ENCODE measurements at regions not wholly inside any gene's neighbourhood (a gene's known extent, or its start where the extent isn't known, plus 50 kb on each side); places are given as distances from the start of the nearest gene placed in this dataset.
"Not testable (repeated sequence)": the region's sequence is repeated elsewhere in the genome, so short reads cannot be mapped to it uniquely, and the experiment has no call there.

DNA sequence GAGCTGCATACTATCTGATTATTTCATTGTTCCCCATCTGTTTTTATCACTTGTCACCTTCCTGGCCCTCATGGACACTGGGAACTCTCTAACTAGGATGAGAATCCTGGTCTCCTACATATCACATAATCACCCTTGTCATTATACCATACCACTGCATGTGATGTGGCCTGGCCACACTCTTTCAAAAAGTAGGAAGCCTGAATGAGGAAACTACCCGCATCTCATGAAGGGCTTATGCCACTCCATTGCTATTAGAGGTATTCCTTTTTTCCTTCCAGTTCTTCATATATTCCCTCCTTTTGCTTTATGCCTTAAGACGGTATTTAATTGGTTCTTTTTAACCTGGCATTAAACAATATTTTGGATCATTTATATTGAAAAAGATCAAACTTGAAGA, 1341.4 kb upstream of the NUDT12 start:
- DNase-seq: no peak
- in situ Hi-C loops (cut with HindIII; ENCODE audit: low pct_ligation_motif_present, low pct_unique_long_range_greater_than_20kb, low sequenced_read_pairs): no loop called here

DNA sequence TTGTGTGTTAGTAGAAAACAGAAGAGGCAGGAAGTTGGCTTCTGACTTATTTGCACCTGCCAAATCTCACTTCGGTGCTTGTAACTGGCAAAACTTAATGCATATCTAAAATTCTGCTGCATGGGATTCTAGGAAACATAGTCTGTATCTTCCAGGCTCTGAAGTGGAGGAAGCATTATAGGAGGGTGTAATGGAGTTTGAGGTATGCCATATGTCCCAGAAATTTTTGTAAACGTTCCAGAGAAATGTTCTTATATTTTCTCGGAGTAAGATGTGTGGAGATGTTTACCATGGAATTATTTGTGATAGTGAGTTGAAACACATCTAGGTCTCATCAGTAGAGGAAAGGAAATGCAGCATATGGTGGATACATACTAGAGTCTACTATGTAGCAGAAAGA, 1329.0 kb upstream of the NUDT12 start:
- DNase-seq: no peak
- in situ Hi-C loops (cut with HindIII; ENCODE audit: low pct_ligation_motif_present, low pct_unique_long_range_greater_than_20kb, low sequenced_read_pairs): no loop called here

DNA sequence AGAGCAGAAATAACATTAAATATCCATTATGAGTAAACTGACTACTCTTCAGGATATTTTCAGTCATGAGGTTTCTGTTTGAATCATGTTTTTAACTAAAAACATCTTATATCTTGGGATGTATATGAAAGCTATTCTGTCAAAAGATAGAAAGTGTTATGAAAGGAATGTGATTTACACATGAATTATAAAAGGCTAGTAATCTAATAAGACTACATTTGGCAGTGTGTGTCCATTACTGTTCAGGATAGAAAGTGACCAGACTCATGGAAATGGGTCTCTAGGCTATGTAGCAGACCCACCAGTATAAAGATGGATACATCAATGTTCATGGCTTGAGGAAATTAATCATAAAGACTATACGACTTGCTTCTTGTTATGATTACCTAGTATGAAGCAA, 1328.2 kb upstream of the NUDT12 start:
- in situ Hi-C loops (cut with HindIII; ENCODE audit: low pct_ligation_motif_present, low pct_unique_long_range_greater_than_20kb, low sequenced_read_pairs): no loop called here
- no peak for DNase-seq

DNA sequence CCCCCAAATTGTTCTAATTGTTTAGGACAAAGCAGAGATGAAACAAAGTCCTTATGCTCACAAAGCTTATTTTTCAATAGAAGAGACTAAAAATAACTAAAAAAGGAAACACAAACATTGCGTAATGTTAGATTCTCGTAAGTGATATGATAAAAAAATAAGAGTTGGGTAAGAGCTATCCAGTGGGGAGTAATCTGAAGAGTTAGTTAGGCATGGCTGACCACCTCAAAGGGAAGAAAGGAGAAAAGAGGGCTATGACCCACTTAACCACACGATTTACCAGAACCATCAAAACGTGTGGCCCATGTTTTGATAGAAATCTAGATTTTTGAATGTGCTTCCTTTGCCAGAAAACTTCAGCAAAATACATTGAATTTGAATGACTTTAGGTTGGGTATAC, 1296.8 kb upstream of the NUDT12 start:
- DNase-seq: no peak

DNA sequence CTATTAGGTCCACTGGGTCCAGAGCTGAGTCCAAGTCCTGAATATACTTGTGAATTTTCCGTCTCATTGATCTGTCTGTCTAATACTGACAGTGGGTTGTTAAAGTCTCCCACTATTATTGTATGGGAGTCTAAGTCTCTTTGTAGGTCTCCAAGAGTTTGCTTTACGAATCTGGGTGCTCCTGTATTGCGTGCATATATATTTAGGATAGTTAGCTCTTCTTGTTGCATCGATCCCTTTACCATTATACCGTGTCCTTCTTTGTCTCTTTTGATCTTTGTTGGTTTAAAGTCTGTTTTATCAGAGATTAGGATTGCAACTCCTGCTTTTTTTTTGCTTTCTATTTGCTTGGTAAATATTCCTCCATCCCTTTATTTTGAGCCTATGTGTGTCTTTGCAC, 1289.5 kb upstream of the NUDT12 start:
- in situ Hi-C loops (cut with HindIII; ENCODE audit: low pct_ligation_motif_present, low pct_unique_long_range_greater_than_20kb, low sequenced_read_pairs); DNase-seq: not testable (repeated sequence)

More for the DNA sequence above, 1296.8 kb upstream of the NUDT12 start:
- in situ Hi-C loops (cut with HindIII; ENCODE audit: low pct_ligation_motif_present, low pct_unique_long_range_greater_than_20kb, low sequenced_read_pairs): no loop called here

DNA sequence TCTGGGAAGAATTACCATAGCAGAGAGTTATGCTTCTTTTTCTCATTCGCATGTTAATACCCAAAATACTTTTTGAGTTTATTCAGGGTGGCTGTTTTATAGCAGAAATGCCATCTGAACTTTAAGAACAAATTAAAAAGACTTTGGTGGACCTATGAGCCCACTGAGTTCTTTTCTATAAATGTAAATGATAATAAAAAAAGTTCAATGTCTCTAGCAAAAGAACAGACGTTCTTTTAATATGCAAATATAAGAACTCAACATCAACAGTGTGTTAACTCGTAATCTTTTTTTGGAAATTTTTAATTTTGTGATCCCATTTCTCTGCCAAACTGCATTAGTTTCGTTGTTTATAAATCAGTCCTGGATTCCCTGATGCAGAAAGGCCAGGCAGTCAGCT, 1283.0 kb upstream of the NUDT12 start:
- no peak for DNase-seq
- in situ Hi-C loops (cut with HindIII; ENCODE audit: low pct_ligation_motif_present, low pct_unique_long_range_greater_than_20kb, low sequenced_read_pairs): no loop called here

DNA sequence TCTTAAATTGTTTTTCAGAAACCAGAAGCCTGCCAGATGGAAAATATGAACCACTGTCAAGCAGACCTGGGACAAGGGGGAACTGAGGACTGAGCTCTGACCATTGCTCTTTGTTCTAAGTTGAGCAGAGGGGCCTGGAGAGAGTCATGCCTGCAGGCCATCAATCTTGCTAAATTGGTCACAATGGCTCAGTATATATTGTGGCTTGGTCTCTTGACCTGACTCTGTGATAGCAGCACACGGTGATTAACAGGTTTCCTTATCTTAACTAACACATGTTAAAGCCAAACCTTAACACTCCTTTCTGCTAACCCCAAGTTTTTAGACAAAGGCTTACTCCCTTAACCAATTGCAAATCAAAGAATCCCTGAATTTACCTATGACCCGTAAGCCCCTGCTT, 1281.2 kb upstream of the NUDT12 start:
- in situ Hi-C loops (cut with HindIII; ENCODE audit: low pct_ligation_motif_present, low pct_unique_long_range_greater_than_20kb, low sequenced_read_pairs): no loop called here
- no peak for DNase-seq

DNA sequence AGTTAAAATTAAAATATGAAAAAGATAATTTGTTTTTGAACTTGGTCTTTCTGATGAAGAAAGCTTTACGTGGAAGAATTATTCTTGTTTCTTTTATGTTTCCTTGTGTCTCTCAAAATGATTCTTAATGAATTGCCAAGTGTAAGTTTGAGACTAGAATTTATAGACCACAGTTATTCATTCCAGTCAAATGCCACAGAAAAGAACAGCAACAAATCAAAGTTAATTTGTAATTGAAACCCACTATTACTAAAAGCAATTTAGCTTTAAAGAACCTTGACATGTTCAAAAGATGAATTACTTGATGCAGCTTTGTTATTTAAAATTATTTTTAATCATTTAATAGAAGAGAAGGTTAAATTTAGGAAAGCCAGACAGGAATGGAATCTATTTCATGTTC, 1277.7 kb upstream of the NUDT12 start:
- in situ Hi-C loops (cut with HindIII; ENCODE audit: low pct_ligation_motif_present, low pct_unique_long_range_greater_than_20kb, low sequenced_read_pairs): no loop called here

DNA sequence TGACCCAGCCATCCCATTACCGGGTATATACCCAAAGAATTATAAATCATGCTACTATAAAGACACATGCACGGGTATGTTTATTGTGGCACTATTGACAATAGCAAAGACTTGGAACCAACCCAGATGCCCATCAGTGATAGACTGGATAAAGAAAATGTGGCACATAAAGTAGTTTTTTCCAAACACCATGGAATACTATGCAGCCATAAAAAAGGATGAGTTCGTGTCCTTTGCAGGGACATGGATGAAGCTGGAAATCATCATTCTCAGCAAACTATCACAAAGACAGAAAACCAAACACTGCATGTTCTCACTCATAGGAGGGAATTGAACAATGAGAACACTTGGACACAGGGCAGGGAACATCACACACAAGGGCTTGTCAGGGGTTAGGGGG, 1268.9 kb upstream of the NUDT12 start:
- in situ Hi-C loops (cut with HindIII; ENCODE audit: low pct_ligation_motif_present, low pct_unique_long_range_greater_than_20kb, low sequenced_read_pairs); DNase-seq: not testable (repeated sequence)

More for the DNA sequence above, 1277.7 kb upstream of the NUDT12 start:
- DNase-seq: no peak

DNA sequence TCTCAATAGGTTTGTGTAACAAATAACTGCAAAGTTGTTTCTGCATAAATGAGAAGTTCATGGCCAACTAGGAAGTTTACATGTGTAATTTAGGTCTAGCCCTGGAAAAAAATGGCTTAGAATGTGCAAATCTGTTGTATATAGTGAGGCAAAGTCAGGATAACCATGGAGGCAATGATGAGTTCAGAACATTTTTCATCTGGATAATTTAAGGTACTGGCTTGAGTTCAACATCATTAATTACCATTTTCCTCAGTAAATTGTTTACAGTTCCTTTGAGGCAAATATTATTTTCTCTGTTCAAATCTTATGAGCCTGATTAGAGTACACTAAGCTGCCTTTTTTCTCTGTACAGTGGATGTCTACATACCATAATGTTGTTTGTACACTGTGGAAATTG, 1259.0 kb upstream of the NUDT12 start:
- in situ Hi-C loops (cut with HindIII; ENCODE audit: low pct_ligation_motif_present, low pct_unique_long_range_greater_than_20kb, low sequenced_read_pairs): no loop called here
- no peak for DNase-seq

DNA sequence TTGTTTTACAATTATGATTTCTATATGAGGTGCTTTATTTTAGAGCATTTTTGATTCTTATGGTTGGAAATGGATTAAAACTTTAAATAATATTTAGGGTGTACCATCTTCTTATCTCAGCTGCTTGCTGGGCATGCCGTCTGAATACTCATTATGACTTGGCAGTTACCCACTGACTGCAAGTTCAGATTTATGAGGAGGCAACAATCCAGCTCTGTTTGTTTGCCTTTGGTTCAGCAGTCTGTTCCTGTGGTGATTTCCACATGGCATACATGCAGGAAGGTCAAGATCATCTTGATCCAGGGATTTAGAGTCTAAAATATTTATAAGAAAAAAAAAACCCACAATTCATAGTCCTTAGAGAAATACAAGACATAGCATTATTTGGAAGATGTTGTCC, 1254.5 kb upstream of the NUDT12 start:
- in situ Hi-C loops (cut with HindIII; ENCODE audit: low pct_ligation_motif_present, low pct_unique_long_range_greater_than_20kb, low sequenced_read_pairs): no loop called here
- no peak for DNase-seq

DNA sequence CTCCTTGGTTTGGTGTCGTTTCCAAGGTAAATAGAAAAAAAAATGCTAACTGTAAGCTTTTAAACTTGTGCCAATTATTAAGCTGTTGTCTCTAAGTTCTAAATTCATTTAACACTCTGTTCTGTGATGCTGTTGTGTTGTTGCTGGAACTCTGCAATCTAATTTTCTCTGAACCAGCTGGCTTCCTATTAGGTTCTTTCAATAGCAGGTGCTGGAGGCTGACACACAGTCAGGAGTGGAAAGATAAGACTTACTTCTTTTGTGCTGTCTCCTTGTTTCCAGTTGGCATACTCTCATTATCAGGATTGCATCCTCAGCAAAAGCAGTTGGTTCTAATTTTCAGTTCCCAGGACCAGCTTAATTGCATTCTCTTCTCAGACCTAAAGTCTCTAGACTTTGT, 1252.6 kb upstream of the NUDT12 start:
- in situ Hi-C loops (cut with HindIII; ENCODE audit: low pct_ligation_motif_present, low pct_unique_long_range_greater_than_20kb, low sequenced_read_pairs): no loop called here
- DNase-seq: no peak

DNA sequence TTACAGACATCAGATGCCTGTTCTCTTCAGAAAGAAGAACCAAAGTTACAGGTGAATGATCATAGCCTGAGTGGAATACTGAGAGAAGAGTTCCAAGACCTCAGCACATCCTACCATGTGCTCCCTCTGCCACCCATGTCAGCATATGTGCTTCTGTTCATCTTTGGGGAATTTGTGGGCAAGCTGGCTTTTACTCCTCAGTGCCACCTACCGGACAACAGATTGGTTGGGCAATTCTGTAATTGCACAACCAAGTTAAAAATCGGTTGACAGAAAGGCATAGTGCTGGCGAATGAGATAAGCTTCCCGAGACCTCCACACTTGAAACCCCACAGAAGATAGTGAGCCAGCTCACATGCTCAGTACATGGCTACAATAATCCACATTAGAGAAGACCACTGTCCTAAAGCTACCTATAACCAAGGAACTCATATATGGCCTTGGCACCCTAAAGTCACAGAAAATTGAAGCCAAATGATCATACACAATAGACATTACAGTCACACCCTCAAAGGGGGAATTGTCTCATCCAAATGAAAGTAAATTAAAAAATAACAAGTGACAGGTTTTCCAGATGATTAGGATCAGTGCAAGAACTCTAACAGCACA, 1238.0 kb upstream of the NUDT12 start:
- in situ Hi-C loops (cut with HindIII; ENCODE audit: low pct_ligation_motif_present, low pct_unique_long_range_greater_than_20kb, low sequenced_read_pairs): no loop called here

DNA sequence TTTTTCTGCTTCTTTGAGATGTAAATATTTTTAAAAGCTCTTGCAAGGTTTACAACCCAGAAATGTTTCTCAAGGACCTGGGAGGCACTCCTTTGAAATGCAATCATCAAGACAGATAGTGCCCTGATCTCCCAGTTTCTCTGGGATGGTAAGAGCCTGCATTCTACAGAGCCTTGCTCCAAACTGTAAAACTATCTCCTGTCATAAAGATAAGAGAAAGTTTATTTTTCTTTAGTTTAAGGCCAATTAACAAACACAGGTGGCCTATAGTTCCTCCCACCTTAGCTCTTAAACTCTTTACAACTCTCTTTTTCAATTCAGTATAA, 1231.1 kb upstream of the NUDT12 start:
- DNase-seq: no peak
- in situ Hi-C loops (cut with HindIII; ENCODE audit: low pct_ligation_motif_present, low pct_unique_long_range_greater_than_20kb, low sequenced_read_pairs): no loop called here

More for the DNA sequence above, 1238.0 kb upstream of the NUDT12 start:
- peak; percentile 6 for DNase-seq

DNA sequence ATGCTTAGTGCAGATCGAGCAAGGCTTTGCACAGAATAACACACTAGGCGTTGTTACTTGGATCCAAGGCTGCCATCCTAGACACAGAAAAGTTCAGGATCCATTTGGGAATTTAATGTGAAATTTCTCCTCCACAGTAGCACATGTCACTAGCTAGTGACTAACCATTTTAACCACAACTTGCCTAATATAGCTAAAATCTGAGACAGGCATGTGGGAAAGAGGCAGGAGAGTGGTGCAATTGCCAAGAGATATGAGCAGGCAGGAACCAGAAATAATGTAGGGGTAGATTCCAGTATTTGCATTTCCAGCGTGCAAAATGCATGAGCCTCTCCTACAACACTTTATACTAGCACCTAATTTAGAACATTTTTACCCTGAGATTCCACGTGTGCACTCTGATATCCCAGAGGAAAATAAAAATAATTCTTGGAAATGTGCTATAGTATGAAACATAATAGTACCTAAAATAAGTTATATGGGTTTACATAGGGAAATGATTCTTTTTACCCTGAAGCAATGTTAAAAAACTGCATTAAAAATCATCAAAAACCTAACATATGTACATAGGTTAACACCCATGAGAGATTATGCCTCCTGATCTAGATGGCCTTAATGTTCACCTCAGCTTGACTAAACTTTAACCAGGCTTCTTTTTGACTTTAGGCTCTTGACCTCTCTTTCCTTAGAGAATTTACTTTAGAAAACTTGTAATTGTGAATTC, 1230.6 kb upstream of the NUDT12 start:
- DNase-seq: no peak

DNA sequence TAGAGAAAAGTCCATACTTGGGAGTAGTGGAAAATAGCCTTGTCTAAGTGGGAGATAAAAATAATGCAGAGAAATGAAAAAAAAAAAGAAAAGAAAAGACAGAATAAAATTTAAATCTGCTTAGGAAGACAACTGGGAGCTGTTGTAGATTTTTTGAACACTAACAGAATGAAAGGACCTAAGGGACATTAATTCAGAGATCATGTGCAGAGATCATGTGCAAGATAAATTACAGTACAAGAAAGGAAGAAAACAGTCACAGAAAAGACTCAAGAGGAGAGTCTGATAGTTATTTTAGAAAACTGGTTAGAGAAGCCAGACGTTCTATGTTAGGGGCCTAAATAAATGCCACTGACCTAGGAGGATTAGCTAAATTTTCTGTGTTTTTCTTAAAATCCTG, 1226.8 kb upstream of the NUDT12 start:
- DNase-seq: no peak
- in situ Hi-C loops (cut with HindIII; ENCODE audit: low pct_ligation_motif_present, low pct_unique_long_range_greater_than_20kb, low sequenced_read_pairs): no loop called here

More for the DNA sequence above, 1230.6 kb upstream of the NUDT12 start:
- in situ Hi-C loops (cut with HindIII; ENCODE audit: low pct_ligation_motif_present, low pct_unique_long_range_greater_than_20kb, low sequenced_read_pairs): no loop called here

DNA sequence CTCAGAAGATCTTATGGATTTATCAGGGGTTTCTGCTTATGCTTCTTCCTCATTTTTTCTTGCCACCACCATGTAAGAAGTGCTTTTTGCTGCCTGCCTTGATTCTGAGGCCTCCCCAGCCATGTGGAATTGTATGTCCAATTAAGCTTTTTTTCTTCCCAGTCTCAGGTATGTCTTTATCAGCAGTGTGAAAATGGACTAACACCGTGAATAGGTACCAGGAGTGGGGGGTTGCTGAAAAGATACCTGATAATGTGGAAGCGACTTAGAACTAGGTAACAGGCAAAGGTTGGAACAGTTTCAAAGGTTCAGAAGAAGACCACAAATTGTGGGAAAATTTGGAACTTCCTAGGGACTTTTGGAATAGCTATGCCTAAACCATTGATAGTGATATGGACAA, 1222.5 kb upstream of the NUDT12 start:
- in situ Hi-C loops (cut with HindIII; ENCODE audit: low pct_ligation_motif_present, low pct_unique_long_range_greater_than_20kb, low sequenced_read_pairs): no loop called here

DNA sequence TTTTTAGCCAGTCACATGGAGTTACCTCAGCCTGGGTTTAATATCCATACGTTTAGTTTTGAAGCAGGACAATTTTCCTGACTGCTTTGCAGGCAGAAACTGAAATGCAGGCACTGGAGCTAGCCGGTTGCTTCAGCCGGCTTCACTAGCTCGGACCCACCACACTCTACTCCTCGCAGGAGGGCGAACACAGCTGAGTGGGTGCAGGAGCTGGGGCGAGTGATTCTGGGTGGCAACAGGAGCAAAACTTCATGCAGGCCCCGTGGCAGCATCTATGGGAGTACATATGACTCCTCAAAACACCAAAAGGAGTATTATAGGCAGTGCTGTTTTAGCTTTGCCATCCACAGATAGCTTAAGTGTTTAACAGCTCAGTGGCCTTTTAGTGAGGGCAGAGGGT, 1211.8 kb upstream of the NUDT12 start:
- in situ Hi-C loops (cut with HindIII; ENCODE audit: low pct_ligation_motif_present, low pct_unique_long_range_greater_than_20kb, low sequenced_read_pairs): no loop called here

More for the DNA sequence above, 1222.5 kb upstream of the NUDT12 start:
- no peak for DNase-seq

DNA sequence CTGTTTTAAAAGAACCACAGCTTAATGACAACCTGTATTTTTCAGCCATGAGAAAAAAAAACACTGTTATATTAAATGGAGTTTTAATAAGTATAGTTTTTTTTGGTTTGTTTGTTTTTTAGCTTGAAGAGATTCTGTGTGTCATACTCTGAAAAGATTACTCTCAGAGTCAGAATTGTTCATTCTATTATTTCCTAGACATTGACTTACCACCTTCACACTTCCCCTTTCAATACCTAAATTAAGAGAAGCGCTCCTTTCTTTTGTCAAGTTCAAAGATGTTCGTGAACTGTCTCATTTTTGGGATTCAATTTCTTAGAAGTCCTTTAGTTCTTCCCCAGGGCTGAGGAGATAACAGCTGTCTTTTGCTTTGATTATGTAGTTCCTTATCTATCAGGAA, 1201.6 kb upstream of the NUDT12 start:
- in situ Hi-C loops (cut with HindIII; ENCODE audit: low pct_ligation_motif_present, low pct_unique_long_range_greater_than_20kb, low sequenced_read_pairs): no loop called here
- DNase-seq: no peak

More for the DNA sequence above, 1211.8 kb upstream of the NUDT12 start:
- no peak for DNase-seq

DNA sequence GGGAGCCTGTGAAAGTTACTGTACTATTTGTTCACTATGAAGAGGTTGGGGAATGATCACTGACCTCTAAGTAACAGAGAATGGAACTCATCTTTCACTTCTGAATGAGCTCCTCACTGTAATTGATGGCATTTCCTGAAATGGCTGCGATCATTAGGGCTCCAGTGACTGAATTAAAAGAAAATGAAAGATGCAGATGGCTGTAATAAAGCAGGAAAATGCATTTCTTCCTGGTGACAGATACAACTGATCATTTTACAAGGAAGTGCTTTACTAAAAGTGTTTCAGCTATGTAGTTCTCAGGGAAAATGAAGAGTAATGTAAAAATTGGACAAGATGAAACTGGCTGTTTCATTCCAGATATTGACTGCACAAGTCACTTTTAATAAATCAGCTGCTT, 1200.6 kb upstream of the NUDT12 start:
- no peak for DNase-seq
- in situ Hi-C loops (cut with HindIII; ENCODE audit: low pct_ligation_motif_present, low pct_unique_long_range_greater_than_20kb, low sequenced_read_pairs): no loop called here
